GM23338 (cell line): ENCODE measurements at regions not wholly inside any gene's neighbourhood (a gene's known extent, or its start where the extent isn't known, plus 50 kb on each side); places are given as distances from the start of the nearest gene placed in this dataset.

Source experiments
- ATAC-seq: fragments of 200-7000 bp; cut with Tn5 transposase; 3 replicates; pipeline ENCODE4 v1.9.1; 2020
- DNase-seq: peaks from one replicate; pipeline ENCODE4 v3.0.0-alpha.2; 2015; ENCODE audit warnings: low spot score
- H2AFZ ChIP-seq: fragments of 200-600 bp; sonication (generic); 2 replicates; pipeline ENCODE4 v1.8.0; 2016; ENCODE audit warnings: antibody characterized with exemption, mild to moderate bottlenecking, moderate library complexity
- H3F3A ChIP-seq: fragments of 200-600 bp; sonication (generic); replicated peaks from 2 replicates; pipeline ENCODE4 v1.8.0; 2017; ENCODE audit warnings: antibody characterized with exemption, mixed run types, low read depth
- H3K27ac ChIP-seq: fragments of 200-600 bp; sonication (generic); 2 replicates; pipeline ENCODE4 v1.6.1; 2016; ENCODE audit warnings: low read depth
- H3K27me3 ChIP-seq: fragments of 200-600 bp; sonication (generic); 2 replicates; pipeline ENCODE4 v1.8.0; 2016; ENCODE audit warnings: mild to moderate bottlenecking, mixed run types, moderate library complexity; ENCODE audit not compliant: insufficient read depth
- H3K36me3 ChIP-seq: fragments of 200-600 bp; sonication (generic); 2 replicates; pipeline ENCODE4 v1.8.0; 2016; ENCODE audit warnings: mild to moderate bottlenecking; ENCODE audit not compliant: insufficient read depth
- H3K4me1 ChIP-seq: fragments of 200-600 bp; sonication (generic); 2 replicates; pipeline ENCODE4 v1.8.0; 2016; ENCODE audit warnings: mild to moderate bottlenecking, moderate library complexity; ENCODE audit not compliant: insufficient read depth
- H3K4me2 ChIP-seq: fragments of 200-600 bp; sonication (generic); 2 replicates; pipeline ENCODE4 v1.7.1; 2017; ENCODE audit warnings: mixed run types
- H3K4me3 ChIP-seq: fragments of 200-600 bp; sonication (generic); 2 replicates; pipeline ENCODE4 v1.6.1; 2016; ENCODE audit warnings: mixed run types
- H3K79me2 ChIP-seq: fragments of 200-600 bp; sonication (generic); replicated peaks from 2 replicates; pipeline ENCODE4 v1.8.0; 2017; ENCODE audit warnings: mild to moderate bottlenecking; ENCODE audit not compliant: insufficient read depth
- H3K9me2 ChIP-seq: fragments of 200-600 bp; sonication (generic); 2 replicates; pipeline ENCODE4 v1.8.0; 2017; ENCODE audit not compliant: insufficient read depth
- H4K20me1 ChIP-seq: fragments of 200-600 bp; sonication (generic); replicated peaks from 2 replicates; pipeline ENCODE4 v1.8.0; 2017; ENCODE audit warnings: mild to moderate bottlenecking; ENCODE audit not compliant: insufficient read depth
- H3K27ac Mint-ChIP-seq: 2 replicates; pipeline ENCODE4 v1.8.0; 2020; ENCODE audit warnings: inconsistent platforms, mild to moderate bottlenecking, moderate library complexity, mixed read lengths
- H3K27me3 Mint-ChIP-seq: 3 replicates; pipeline ENCODE4 v1.8.0; 2022; ENCODE audit warnings: low read depth, mild to moderate bottlenecking, moderate library complexity, mixed read lengths, inconsistent platforms; ENCODE audit not compliant: insufficient read depth, poor library complexity
- H3K36me3 Mint-ChIP-seq: 3 replicates; pipeline ENCODE4 v1.8.0; 2021; ENCODE audit warnings: low read depth, mild to moderate bottlenecking, inconsistent platforms, moderate library complexity, mixed read lengths
- H3K4me1 Mint-ChIP-seq: 3 replicates; pipeline ENCODE4 v1.8.0; 2020; ENCODE audit warnings: mild to moderate bottlenecking, inconsistent platforms, mixed read lengths
- H3K4me3 Mint-ChIP-seq: 3 replicates; pipeline ENCODE4 v1.8.0; 2021; ENCODE audit warnings: moderate library complexity, mild to moderate bottlenecking, inconsistent platforms, mixed read lengths
- H3K9me3 Mint-ChIP-seq: 3 replicates; pipeline ENCODE4 v1.8.0; 2020; ENCODE audit warnings: moderate library complexity, mild to moderate bottlenecking, inconsistent platforms, mixed read lengths
- EZH2phosphoT487 ChIP-seq: fragments of 200-600 bp; sonication (generic); IDR thresholded peaks from one replicate; pipeline ENCODE4 v1.8.1; 2018; ENCODE audit warnings: antibody characterized with exemption; ENCODE audit not compliant: unreplicated experiment
- JUNB ChIP-seq: IDR thresholded peaks from one replicate; pipeline ENCODE4 v1.6.1; 2016; ENCODE audit warnings: antibody characterized with exemption; ENCODE audit not compliant: unreplicated experiment
- NANOG ChIP-seq: IDR thresholded peaks from 2 replicates; pipeline ENCODE4 v1.6.1; 2016; ENCODE audit warnings: antibody characterized with exemption, borderline replicate concordance
- STAT1 ChIP-seq: IDR thresholded peaks from one replicate; pipeline ENCODE4 v1.6.1; 2016; ENCODE audit warnings: antibody characterized with exemption; ENCODE audit not compliant: unreplicated experiment
- ZNF331 ChIP-seq: fragments of 250-450 bp; sonication (Bioruptor Pico); IDR thresholded peaks from 2 replicates; pipeline ENCODE4 v1.5.0; 2020; ENCODE audit warnings: low read depth, mild to moderate bottlenecking, moderate library complexity
- TF ChIP-seq, protein P1 (sequence below), 2 experiments: fragments of 200-600 bp in 1 of 2; sonication (generic) in 1 of 2; conservative IDR thresholded peaks; 2 replicates each; pipeline versions ENCODE4 v1.5.1 to v1.6.1; 2016 to 2017; ENCODE audit warnings: antibody characterized with exemption in 2 of 2, low read depth in 2 of 2, mild to moderate bottlenecking in 2 of 2, moderate library complexity in 1 of 2
- TF ChIP-seq, protein P2 (sequence below): fragments of 250-450 bp; sonication (Bioruptor Pico); IDR thresholded peaks from 2 replicates; pipeline ENCODE4 v1.5.0; 2020; ENCODE audit warnings: mild to moderate bottlenecking, moderate library complexity

DNA sequence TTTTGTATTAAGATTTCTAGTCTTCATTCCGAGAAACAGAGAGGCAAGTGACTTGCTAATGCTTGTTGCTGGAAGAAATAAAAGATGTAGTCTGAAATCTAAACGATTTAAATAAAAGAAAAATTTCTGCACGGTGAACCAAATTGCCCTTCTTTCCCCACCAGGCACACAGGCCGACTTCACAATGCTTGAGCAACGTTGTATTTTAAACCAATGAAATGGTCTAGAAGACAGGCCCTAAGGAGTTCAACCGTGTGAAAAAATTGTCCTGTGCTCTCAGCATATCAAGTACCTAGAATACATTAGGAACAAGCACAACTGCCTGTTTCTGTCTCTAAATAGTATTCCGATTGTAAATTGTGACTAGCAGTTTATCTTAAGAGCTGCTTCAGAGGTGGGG, 308.8 kb upstream of the SOX4 start:
- TF ChIP-seq, protein P1, sequence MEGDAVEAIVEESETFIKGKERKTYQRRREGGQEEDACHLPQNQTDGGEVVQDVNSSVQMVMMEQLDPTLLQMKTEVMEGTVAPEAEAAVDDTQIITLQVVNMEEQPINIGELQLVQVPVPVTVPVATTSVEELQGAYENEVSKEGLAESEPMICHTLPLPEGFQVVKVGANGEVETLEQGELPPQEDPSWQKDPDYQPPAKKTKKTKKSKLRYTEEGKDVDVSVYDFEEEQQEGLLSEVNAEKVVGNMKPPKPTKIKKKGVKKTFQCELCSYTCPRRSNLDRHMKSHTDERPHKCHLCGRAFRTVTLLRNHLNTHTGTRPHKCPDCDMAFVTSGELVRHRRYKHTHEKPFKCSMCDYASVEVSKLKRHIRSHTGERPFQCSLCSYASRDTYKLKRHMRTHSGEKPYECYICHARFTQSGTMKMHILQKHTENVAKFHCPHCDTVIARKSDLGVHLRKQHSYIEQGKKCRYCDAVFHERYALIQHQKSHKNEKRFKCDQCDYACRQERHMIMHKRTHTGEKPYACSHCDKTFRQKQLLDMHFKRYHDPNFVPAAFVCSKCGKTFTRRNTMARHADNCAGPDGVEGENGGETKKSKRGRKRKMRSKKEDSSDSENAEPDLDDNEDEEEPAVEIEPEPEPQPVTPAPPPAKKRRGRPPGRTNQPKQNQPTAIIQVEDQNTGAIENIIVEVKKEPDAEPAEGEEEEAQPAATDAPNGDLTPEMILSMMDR (conservative IDR thresholded peaks at IDR 0.05; ENCODE audit: low read depth in 2 of 2) = no peak
- TF ChIP-seq, protein P2, sequence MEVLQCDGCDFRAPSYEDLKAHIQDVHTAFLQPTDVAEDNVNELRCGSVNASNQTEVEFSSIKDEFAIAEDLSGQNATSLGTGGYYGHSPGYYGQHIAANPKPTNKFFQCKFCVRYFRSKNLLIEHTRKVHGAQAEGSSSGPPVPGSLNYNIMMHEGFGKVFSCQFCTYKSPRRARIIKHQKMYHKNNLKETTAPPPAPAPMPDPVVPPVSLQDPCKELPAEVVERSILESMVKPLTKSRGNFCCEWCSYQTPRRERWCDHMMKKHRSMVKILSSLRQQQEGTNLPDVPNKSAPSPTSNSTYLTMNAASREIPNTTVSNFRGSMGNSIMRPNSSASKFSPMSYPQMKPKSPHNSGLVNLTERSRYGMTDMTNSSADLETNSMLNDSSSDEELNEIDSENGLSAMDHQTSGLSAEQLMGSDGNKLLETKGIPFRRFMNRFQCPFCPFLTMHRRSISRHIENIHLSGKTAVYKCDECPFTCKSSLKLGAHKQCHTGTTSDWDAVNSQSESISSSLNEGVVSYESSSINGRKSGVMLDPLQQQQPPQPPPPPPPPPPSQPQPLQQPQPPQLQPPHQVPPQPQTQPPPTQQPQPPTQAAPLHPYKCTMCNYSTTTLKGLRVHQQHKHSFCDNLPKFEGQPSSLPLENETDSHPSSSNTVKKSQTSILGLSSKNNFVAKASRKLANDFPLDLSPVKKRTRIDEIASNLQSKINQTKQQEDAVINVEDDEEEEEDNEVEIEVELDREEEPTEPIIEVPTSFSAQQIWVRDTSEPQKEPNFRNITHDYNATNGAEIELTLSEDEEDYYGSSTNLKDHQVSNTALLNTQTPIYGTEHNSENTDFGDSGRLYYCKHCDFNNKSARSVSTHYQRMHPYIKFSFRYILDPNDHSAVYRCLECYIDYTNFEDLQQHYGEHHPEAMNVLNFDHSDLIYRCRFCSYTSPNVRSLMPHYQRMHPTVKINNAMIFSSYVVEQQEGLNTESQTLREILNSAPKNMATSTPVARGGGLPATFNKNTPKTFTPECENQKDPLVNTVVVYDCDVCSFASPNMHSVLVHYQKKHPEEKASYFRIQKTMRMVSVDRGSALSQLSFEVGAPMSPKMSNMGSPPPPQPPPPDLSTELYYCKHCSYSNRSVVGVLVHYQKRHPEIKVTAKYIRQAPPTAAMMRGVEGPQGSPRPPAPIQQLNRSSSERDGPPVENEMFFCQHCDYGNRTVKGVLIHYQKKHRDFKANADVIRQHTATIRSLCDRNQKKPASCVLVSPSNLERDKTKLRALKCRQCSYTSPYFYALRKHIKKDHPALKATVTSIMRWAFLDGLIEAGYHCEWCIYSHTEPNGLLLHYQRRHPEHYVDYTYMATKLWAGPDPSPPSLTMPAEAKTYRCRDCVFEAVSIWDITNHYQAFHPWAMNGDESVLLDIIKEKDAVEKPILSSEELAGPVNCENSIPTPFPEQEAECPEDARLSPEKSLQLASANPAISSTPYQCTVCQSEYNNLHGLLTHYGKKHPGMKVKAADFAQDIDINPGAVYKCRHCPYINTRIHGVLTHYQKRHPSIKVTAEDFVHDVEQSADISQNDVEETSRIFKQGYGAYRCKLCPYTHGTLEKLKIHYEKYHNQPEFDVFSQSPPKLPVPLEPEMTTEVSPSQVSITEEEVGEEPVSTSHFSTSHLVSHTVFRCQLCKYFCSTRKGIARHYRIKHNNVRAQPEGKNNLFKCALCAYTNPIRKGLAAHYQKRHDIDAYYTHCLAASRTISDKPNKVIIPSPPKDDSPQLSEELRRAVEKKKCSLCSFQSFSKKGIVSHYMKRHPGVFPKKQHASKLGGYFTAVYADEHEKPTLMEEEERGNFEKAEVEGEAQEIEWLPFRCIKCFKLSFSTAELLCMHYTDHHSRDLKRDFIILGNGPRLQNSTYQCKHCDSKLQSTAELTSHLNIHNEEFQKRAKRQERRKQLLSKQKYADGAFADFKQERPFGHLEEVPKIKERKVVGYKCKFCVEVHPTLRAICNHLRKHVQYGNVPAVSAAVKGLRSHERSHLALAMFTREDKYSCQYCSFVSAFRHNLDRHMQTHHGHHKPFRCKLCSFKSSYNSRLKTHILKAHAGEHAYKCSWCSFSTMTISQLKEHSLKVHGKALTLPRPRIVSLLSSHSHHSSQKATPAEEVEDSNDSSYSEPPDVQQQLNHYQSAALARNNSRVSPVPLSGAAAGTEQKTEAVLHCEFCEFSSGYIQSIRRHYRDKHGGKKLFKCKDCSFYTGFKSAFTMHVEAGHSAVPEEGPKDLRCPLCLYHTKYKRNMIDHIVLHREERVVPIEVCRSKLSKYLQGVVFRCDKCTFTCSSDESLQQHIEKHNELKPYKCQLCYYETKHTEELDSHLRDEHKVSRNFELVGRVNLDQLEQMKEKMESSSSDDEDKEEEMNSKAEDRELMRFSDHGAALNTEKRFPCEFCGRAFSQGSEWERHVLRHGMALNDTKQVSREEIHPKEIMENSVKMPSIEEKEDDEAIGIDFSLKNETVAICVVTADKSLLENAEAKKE = no peak
- TF ChIP-seq NANOG (no peak), EZH2phosphoT487 (no peak), STAT1 (no peak), JUNB (no peak), ZNF331 (CRISPR knock-in tag) (no peak)
- Histone ChIP-seq H3K4me3 (no peak overlapping the region), H3K36me3 (no peaks in the 10 kb centered on the region), H3K27me3 (no peaks in the 10 kb centered on the region), H4K20me1 (no peaks in the 10 kb centered on the region), H3K9me2 (peaks cover 16% of the 10 kb centered on the region), H3K4me1 (0 out of 2 replicates have a peak, but pooled peaks cover 6% of the 10 kb centered on the region), H3K27ac (no peak overlapping the region), H3F3A (no peaks in the 10 kb centered on the region), H2AFZ (peak overlapping the region; percentile 65), H3K79me2 (no peaks in the 10 kb centered on the region), H3K4me2 (no peak overlapping the region)
- peaks cover 8% of the 10 kb centered on the region; the same call in 2 of the 3 replicates for H3K36me3 Mint-ChIP-seq
- H3K27me3 Mint-ChIP-seq = peaks cover 2% of the 10 kb centered on the region
- no peak overlapping the region for H3K4me3 Mint-ChIP-seq
- ATAC-seq (no peak), DNase-seq (no peak)
- peaks cover 12% of the 10 kb centered on the region for H3K4me1 Mint-ChIP-seq
- peaks cover 9% of the 10 kb centered on the region; the same call in 2 of the 3 replicates for H3K9me3 Mint-ChIP-seq
- H3K27ac Mint-ChIP-seq = 0 out of 2 replicates have a peak overlapping the region, but pooled peaks have one; percentile 28
